ENCODE measurements at regions not wholly inside any gene's neighbourhood (a gene's known extent, or its start where the extent isn't known, plus 50 kb on each side); places are given as distances from the start of the nearest gene placed in this dataset.

GRCh38 chr10:113423981-113424721 is 128.7 kb upstream of the HABP2 start:
- no peak for DNase-seq

GRCh38 chr10:113425008-113425407 is 127.8 kb upstream of the HABP2 start:
- DNase-seq: no peak

GRCh38 chr10:113425541-113425951 is 127.3 kb upstream of the HABP2 start:
- no peak for DNase-seq

DNA sequence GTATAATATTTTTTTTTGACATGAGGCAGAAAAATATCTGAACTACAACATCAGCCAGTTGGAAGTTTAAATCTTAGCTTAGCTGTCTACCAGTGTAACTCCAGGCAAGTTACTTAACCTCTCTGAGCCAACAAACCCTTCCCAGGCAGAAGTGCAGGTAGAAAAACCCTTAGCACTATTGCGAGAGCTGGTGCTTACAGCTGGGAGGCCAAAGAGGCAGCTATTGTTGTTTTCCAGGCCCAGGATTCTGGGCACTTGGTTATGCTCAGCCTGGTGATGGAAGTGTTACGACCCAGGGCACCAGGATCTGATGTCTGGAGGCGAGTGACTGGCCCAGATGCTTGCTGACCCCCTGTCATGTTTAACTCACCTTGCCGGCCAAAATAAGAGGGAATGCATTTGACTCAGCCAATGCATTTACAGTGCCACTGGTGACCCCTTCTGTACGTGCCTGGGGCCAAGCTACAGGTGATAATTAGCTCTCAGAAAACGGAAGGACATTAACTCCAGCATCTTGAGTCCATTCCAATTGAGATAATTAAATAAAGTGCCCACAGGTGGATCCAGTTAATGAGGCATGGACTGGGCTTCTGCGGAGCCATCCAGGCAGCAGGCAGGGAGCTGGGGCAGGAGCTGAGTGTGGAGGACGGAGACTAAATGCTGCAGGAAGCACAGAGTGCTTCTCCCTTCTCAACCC is 126.5 kb upstream of the HABP2 start:
- DNase-seq: no peak

DNA sequence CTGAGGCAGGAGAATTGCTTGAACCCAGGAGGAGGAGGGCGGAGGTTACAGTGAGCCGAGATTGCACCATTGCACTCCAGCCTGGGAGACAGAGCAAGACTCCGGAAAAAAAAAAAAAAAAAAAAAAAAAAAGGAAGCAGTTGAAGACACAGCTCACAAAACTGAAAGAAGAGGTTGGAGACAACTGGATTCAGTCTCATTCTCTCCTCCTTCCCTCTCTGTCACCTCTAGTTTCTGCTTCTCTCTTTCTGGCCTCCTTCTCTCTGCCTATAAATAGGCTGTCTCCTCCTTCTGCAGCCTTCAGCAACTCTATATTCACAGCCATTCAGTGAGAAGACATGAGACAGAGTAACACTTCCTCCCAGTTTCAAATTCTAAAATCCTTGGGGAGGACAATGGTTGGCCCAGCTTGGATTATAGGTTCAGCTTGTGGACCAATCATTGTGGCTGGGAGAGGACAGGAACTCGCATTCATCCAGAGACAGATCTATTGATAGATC is 125.6 kb upstream of the HABP2 start:
- DNase-seq: peak; percentile 9

DNA sequence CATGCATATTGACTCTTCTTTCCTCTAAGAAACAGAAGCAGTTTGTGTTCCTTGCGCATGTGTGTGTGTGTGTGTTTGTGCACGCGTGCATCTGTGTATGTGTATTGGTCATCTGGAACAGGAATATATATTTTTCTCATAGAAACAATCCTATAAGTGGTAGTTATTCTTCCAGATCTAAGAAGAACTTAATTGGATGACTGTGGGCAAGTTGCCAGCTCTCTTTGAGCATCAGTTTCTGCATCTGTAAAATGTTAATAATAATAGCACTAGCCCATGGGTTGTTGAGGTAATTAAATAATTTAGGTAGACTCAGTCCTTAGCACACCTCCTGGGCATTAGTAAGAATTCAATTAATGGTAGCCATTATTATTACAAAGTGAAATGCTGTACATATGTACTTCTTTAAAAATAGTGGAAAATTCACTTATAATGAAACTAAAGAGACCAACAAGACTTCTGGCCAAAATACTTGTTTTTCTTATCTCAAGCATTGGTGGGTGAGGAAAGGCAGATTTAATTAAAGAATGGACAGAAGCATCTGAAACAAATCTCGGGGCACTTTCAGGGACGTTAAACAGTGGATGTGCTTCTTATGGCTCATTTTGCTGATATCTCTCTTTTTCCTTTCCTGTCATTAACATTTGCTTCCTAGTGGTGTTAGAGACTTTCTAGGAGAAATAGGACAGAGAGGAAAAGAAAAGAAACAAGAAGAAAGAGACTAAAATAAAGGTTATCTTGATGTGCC is 124.9 kb upstream of the HABP2 start:
- peak; percentile 43 for DNase-seq

GRCh38 chr10:113430634-113431397 is 122.0 kb upstream of the HABP2 start:
- peak; percentile 51 for DNase-seq

GRCh38 chr10:113431398-113432160 is 121.3 kb upstream of the HABP2 start:
- peak; percentile 73 for DNase-seq

DNA sequence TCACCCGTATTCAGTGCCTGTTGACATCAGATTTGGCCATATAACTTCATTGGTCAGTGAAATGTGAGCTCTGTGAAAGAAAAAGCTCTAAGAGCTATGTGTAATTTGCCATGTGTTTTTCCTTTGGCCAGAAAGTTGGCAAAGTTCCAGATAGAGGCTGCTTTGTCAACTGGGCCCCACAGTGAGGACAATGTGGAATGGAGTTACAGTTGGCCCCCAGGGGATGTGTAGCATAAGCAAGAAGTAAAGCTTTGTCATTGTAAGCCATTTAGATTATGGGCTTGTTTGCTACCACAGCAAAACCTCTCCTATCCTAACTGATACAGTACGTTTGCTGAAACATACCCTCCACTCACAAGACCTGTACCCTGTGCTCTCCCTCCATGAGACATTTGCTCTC is 119.1 kb upstream of the HABP2 start:
- peak; percentile 11 for DNase-seq

- no peak for DNase-seq
Measured at GRCh38 chr10:113434315-113434714, 118.5 kb upstream of the HABP2 start.

GRCh38 chr10:113434950-113435349 is 117.9 kb upstream of the HABP2 start:
- no peak for DNase-seq

GRCh38 chr10:113435881-113436280 is 117.0 kb upstream of the HABP2 start:
- DNase-seq: no peak

DNA sequence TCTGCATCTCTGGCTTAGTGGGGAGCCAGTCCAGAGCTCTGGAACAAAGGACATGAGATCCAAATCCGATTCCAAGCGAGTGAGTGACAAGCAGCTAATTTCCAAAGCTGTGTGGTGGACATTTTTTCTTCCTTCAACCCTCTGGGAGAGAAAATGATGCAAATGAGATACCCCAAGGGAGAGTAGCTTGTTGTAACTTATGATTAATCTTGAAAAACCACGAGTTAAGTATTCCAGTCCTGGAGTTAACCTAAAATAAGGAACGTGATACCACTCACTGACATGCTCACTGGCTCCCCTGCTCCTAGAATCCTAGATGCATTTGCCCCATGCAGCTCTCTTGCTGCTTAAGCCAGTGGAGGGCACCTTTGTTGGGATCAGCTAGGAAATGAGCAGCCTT is 116.0 kb upstream of the HABP2 start:
- DNase-seq: no peak

DNA sequence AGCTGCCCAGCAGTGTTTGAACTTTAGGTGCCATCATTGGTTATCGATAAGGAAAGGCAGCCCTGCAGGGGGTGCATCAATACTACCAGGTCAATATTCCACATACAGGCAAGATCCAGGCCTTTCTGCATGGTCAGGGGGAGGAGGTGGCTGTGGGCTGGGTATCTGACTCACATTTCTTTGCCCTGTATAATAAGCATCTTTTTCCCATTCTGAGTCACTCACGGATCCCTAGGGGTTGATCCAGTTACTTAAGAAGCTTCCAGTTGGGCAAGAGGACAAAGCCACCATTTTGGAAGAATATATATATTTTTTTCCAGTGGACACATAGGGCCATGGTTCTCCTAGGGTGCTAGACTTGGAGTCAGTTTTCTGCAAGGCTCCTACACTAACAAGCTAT is 114.2 kb upstream of the HABP2 start:
- no peak for DNase-seq

DNA sequence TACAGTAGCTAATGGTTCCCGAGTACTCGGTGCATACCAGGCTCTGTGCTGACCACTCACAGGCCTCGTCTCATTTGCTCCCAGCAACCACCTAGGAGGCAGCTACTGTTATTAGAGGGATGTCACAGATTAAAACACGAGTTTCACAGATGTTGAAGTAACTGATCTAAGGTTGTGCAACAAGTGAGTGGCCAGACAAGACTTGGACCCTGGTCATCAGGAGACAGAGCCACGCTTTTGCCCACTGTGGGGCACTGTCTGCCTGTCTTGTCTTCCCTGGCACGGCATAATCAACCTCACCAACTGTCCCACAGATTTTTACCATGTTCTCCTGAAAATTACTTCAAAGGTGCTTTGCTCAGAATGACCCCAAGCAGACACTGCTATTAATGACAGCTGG is 111.6 kb upstream of the HABP2 start:
- DNase-seq: no peak

DNA sequence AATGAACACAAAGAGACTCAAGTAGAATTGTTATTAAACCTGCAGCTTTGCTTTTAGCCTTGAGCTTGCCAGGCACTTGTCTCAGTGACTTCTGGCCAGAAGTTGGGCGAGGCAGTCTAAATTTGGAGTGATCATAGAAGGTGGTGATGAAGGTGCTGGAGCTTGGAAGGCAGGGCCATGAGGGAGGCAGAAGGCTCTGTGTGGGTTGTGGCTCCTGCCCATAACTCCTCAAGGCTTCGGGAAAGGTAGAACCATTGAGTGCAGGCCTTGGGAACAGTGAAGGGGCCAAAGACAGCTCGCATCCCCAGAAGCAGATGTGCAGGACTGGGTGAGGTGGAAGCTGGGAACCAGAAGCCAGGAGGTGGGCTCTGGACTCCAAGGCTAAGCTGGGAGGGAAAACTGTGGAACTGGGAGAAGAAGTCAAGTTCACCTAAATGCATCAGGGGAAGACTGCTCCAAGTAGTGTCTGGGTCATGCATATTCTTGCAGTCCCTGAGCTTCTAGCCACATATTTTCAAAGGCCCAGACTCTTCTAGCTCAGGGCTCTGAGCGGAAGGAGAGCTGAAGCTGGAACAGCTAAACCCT is 111.1 kb upstream of the HABP2 start:
- no peak for DNase-seq

- no peak for DNase-seq
Measured at GRCh38 chr10:113442336-113442735, 110.5 kb upstream of the HABP2 start.

- DNase-seq: no peak
Measured at GRCh38 chr10:113443141-113443925, 109.5 kb upstream of the HABP2 start.

DNA sequence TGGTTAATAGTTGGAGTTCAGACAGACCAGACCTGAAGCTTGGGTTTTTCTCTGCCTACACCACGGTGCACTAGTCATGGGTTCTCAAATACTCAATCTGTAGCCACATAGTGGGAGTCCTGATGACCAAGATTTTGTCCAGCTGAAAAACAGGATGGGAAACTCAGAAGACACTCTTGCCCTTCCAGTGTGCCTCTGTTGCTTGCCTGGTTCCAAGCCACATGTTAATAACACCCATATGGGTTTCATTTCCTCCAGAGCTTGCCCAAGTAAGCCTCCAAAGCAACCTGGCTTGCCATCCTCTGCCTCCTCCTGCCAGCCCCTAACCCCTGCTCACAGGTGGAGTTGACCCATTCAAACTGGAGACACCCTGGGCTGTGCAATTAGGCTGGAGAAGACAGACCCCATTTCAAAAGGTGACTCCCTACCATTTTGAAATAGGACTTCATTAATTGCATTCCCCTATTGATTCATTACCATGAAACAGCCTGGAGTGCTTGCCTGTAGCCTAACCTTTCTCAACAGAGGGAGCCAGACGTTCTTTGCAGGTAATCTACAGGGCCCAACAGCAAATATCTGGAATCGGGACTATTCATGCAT is 108.0 kb upstream of the HABP2 start:
- no peak for DNase-seq

DNA sequence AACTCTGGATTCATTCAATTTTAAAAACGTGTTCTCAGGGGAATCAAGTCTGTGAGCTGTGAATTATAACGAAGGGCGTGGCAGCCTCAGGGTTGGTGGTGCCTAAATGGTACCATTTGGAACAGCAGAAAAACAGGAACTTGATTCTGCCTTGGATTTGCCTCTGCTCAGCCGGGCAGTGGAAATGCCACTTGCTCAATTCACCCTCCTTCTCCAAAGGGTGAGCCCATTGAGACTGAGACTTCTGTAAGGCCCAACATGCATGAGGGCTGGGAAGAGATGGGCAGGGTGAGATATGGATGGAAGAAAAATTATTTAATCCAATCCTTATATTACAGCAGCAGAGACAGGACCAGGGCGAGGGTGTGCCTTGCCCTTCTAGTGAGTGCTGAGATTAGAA is 107.1 kb upstream of the HABP2 start:
- DNase-seq: no peak
